Heart left ventricle (tissue), 16 donors: ENCODE measurements at regions not wholly inside any gene's neighbourhood (a gene's known extent, or its start where the extent isn't known, plus 50 kb on each side); places are given as distances from the start of the nearest gene placed in this dataset.

Source experiments
- ATAC-seq, 4 donors: fragments of 200-7000 bp; cut with Tn5 transposase; one replicate each; pipeline ENCODE4 v1.9.1; 2020 to 2022; ENCODE audit warnings: moderate library complexity in 4 of 4, mild to moderate bottlenecking in 3 of 4, moderate number of reproducible peaks in 1 of 4
- DNase-seq, 5 donors: peaks; one replicate each; pipeline ENCODE4 v3.0.0-alpha.2; 2020
- H3K27ac ChIP-seq, 12 donors: fragments of 200-600 bp; sonication (generic) in 4 of 12; one replicate each; pipeline versions ENCODE4 v1.5.0 to v1.8.0; 2016 to 2022; ENCODE audit warnings: mild to moderate bottlenecking in 2 of 12
- H3K27me3 ChIP-seq, 9 donors: fragments of 200-600 bp; sonication (generic) in 2 of 9; one replicate each; pipeline versions ENCODE4 v1.5.1 to v1.8.0; 2016 to 2022; ENCODE audit warnings: mild to moderate bottlenecking in 3 of 9
- H3K36me3 ChIP-seq, 9 donors: fragments of 200-600 bp; sonication (generic) in 2 of 9; one replicate each; pipeline versions ENCODE4 v1.5.0 to v1.8.0; 2018 to 2022; ENCODE audit warnings: mild to moderate bottlenecking in 2 of 9
- H3K4me1 ChIP-seq, 12 donors: fragments of 200-600 bp; sonication (generic) in 4 of 12; one replicate each; pipeline versions ENCODE4 v1.5.0 to v1.8.0; 2016 to 2022; ENCODE audit warnings: mild to moderate bottlenecking in 3 of 12
- H3K4me3 ChIP-seq, 12 donors: fragments of 200-600 bp; sonication (generic) in 4 of 12; one replicate each; pipeline versions ENCODE4 v1.5.0 to v1.8.0; 2017 to 2022; ENCODE audit warnings: mild to moderate bottlenecking in 9 of 12, moderate library complexity in 4 of 12
- H3K9me3 ChIP-seq, 12 donors: fragments of 200-600 bp; sonication (generic) in 4 of 12; one replicate each; pipeline versions ENCODE4 v1.5.0 to v1.8.0; 2016 to 2022; ENCODE audit warnings: mild to moderate bottlenecking in 1 of 12
- POLR2A ChIP-seq, 2 donors: fragments of 450-650 bp; IDR thresholded peaks; one replicate each; pipeline ENCODE4 v1.6.1; 2017; ENCODE audit warnings: antibody characterized with exemption in 2 of 2, mild to moderate bottlenecking in 2 of 2, moderate library complexity in 2 of 2
- WGBS, 4 donors: extraction: QIAGEN DNeasy Blood & Tissue Kit in 2 of 4; methylation state at CpG; one replicate each; pipeline versions ENCODE4 v1.1.5 to v1.1.7; 2013 to 2018; 5-methylcytosine and 5-hydroxymethylcytosine counted together
- intact Hi-C, 10 donors: fragments of 100-400 bp; cut with DNase I; formaldehyde crosslinking; loops; one replicate each; pipeline versions ENCODE4 v1.11.1 to v1.14.2; 2022
- TF ChIP-seq, protein P1 (sequence below), 12 donors: fragments of 200-600 bp; sonication (generic) in 4 of 12; IDR thresholded peaks; one replicate each; pipeline versions ENCODE4 v1.5.0 to v1.8.0; 2018 to 2022; ENCODE audit warnings: antibody characterized with exemption in 12 of 12, mild to moderate bottlenecking in 5 of 12
- donor health status: ischemic (EF 13 %, LVEDD 7.1; RV severe dilation, severe dysfunction).
- donor health status: healthy with polysubstance abuse.
- donor health status: DM: no; HTN: yes; CAD: no.
- donor health status: DM: no; HTN: no; CAD: no.
- donor health status: ischemic (EF 25% LVEDD 6.9; RV normal size, moderate dysfunction).
- donor health status: ischemic (EF 25% LVEDD 5.7; RV mildly dilated, moderate dysfunction).
- donor health status: healthy.
- donor health status: DM: yes; HTN: yes; CAD: no.
- donor health status: ischemic (EF 35%, LVEDD 5.7; RV mildly dilated, moderate dysfunction).
- donor health status: nonischemic (EF 11% LVEDD 7.7; RV severe dilation, severe dysfunction).
- donor health status: DM: yes; HTN: yes; CAD: no.
- donor health status: PGD.
- donor health status: ischemic (EF 29% LVEDD 5.4; RV normal size, mild dysfunction).
- donor health status: nonischemic (EF 23%, LVEDD 6.1; RV moderate dilation, normal function).

GRCh38 chr7:55314967-55315366 is 50.2 kb upstream of the LANCL2 start:
- WGBS, 4 donors = 55 to 60% (median 59%) methylated on average over 8 of the region's 8 CpGs

More at GRCh38 chr7:55314967-55315366, 50.2 kb upstream of the LANCL2 start:
- Histone ChIP-seq H3K4me3 (no peak overlapping the region), H3K27ac (no peak overlapping the region), H3K36me3 (no peaks in the 10 kb centered on the region), H3K4me1 (peaks cover 0 to 6% (median 0%) of the 10 kb centered on the region in 12 donors), H3K27me3 (no peaks in the 10 kb centered on the region), H3K9me3 (no peaks in the 10 kb centered on the region)
- no peak for TF ChIP-seq POLR2A (IDR thresholded peaks at IDR 0.05)
- TF ChIP-seq, protein P1, sequence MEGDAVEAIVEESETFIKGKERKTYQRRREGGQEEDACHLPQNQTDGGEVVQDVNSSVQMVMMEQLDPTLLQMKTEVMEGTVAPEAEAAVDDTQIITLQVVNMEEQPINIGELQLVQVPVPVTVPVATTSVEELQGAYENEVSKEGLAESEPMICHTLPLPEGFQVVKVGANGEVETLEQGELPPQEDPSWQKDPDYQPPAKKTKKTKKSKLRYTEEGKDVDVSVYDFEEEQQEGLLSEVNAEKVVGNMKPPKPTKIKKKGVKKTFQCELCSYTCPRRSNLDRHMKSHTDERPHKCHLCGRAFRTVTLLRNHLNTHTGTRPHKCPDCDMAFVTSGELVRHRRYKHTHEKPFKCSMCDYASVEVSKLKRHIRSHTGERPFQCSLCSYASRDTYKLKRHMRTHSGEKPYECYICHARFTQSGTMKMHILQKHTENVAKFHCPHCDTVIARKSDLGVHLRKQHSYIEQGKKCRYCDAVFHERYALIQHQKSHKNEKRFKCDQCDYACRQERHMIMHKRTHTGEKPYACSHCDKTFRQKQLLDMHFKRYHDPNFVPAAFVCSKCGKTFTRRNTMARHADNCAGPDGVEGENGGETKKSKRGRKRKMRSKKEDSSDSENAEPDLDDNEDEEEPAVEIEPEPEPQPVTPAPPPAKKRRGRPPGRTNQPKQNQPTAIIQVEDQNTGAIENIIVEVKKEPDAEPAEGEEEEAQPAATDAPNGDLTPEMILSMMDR (IDR thresholded peaks at IDR 0.05) = no peak
- ATAC-seq (no peak), DNase-seq (no peak)
- intact Hi-C loops = no loop called here
